ENCODE measurements at regions not wholly inside any gene's neighbourhood (a gene's known extent, or its start where the extent isn't known, plus 50 kb on each side); places are given as distances from the start of the nearest gene placed in this dataset.
"Not testable (repeated sequence)": the region's sequence is repeated elsewhere in the genome, so short reads cannot be mapped to it uniquely, and the experiment has no call there.

DNA sequence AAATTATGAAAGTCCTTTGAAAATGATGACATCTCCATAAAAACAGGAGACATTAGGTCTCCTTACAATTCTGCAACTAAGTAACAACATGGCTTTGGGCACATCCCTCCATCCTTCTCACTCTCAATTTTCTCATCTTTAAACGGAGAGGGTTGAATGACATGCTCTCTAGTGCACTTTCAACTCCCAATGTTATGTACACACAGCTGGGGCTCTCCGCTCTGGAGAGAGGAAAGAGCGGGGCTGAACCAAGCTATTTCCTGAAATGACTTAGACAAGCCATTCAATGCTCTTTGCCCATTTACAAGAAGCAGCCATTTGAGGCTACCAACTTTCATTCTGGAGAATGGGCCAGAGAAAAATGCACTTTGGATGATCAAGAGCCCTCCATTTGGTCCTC lies 144.2 kb upstream of the BNIP2 start:
- DNase-seq (ENCODE audit: low read depth), result no peak

DNA sequence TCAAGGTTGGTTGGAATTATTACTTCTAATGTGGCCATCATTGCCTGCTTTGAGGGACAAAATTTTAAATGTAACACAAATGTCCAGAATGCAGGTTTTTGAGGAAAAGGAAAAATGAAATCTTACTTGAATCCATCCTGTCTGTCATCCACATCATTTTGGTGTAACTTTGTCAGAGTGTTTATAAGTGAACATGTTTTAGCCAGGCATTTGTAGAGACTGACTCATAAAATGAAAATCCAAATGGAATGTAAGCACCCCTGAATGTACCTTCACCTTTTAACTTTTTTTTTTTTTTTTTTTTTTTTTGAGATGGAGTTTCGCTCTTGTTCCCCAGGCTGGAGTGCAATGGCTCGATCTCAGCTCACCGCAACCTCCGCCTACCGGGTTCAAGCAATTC lies 141.8 kb upstream of the BNIP2 start:
- DNase-seq (ENCODE audit: low read depth), result no peak

DNA sequence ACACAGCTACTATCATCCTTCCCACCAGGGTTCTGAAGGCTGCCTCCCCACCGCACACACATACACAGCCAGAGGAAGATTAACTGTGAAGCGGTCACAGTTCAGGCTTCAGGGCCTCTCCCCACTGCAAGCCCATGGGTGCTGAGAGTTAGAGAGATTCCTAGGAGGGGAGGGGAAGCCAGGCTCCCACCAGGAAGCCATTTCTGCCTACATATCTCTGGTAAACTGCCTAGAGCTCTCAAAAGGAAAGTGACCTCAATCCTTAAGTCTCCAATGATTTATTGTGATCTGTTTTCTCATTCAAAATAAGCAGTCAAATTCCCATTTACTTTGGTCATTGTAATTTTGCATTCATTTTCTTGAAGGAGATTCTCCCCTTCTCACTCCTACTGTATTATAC lies 141.0 kb upstream of the BNIP2 start:
- no peak for DNase-seq (ENCODE audit: low read depth)

DNA sequence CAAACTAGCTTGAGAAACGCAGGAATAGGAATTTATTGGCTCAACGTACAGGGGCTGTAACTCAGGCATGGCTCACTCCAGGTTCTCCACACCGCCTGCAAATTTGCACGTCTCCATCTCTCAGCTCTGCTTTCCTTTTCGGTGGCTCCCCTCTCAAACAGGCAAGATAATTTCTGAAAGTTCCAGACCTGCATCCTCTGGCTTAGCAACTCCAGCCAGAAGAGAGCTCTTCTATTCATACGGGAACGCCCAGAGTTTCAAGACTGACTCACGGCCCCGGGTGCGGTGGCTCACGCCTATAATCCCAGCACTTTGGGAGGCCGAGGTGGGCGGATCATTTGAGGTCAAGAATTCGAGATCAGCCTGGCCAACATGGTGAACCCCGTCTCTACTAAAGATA lies 139.7 kb upstream of the BNIP2 start:
- DNase-seq (ENCODE audit: low read depth), result no peak

DNA sequence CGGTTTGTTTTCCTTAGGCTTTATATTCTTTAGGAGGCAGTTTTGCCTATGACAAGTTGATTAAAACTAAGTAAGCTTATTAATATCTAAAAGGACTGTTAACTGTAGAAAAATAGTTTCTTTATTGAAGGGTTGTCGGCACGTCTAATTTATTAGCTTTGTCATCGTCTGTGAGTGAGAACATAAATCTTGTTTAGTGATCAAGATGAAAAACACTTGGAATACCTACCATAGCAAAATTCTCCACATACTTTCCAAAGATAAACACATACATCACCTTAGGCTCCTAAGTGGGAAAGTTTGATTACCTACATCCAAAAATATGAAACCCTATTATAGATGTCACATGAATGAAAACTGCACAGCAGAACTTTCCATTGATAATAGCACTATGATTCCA lies 139.1 kb upstream of the BNIP2 start:
- no peak for DNase-seq (ENCODE audit: low read depth)

DNA sequence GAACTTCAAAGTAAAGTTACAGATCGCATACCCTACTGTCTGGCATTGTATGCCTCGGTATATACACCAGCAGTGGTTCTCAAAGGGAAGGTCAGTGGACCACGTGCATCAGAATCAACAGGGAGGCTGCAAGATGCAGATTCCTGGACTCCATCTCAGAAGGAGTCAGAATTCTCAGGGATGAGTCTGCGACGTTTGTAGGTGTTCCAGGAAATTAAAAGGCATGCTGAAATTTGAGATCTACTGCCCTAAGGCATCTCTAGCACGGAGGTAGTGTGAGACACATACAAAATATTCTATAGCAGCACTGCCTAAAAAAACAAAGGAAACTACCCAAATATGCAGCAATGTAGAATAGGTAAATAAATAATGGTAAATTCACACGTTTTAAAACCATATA lies 136.8 kb upstream of the BNIP2 start:
- no peak for DNase-seq (ENCODE audit: low read depth)

DNA sequence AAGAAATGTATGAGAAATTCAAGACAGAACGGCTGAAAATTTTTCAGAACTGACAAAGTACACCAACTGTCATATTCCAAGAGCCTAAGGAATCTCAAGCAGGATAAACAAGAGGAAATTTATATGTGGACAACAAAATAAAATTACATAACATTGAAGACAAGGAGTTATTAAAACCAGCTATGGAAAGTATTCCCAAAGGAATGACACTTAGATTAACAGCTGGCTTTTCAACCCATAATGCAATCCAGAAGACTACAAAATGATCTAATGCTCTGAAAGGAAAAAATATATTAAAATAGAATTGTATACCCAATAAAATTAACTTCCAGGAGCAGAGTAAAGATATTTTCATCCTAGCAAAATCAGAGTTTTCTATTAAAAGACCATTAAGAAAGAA lies 132.2 kb upstream of the BNIP2 start:
- DNase-seq (ENCODE audit: low read depth), result peak; percentile 19

DNA sequence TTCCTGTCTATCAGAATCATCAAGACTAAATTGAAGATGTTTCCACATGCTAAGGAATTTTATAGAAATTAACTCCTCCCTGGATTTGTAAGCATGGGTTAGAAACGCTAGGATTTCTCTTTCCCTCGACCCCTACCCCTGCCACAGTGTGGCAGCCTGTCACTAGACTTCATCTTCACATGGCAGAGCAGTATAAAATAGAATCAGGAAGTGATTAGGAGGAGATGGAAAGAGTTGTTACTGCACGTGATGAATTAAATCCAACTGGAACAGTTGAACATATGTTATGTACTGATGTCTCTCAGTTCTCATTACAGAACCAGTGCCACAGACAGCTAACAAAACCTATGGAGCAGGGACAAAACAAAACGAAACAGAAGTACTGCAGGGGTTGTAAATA lies 130.0 kb upstream of the BNIP2 start:
- DNase-seq (ENCODE audit: low read depth), result no peak

DNA sequence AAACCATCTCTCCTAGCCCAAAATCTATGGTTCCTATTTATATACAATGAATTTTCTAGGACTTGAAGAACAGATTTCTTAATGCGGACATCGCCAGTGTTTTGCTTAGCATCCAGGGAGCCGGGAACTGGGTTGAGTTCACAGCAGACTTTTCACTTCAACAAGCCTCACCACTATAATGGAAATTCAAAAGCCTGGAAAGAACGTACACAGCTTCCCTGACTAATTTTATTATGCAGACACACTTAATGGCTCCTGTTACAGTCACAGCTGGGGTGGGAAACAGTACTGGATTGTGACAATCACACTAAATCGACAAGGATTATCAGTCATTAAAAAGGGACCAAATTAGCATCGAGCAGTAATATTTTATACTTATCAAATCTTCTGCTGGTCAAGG lies 129.2 kb upstream of the BNIP2 start:
- DNase-seq (ENCODE audit: low read depth), result no peak

DNA sequence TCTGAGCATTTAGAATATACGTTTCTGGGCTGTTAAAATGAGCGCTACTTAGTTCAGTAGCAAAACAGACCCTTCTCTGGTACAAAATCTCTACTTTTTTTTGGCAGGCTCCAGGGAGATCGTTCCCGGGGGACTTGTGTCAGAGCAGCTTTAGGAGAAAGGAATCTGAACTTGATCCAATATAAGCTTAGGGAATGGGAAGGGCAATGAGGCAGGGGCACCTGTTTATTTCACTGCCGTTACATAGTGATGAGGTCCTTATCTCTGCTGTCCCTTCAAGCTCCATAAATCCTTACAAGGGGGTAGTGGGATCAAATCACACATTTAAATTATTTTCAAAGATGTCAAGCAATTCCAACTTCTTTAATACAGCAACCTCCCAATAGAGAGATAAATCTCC lies 128.7 kb upstream of the BNIP2 start:
- DNase-seq (ENCODE audit: low read depth), result no peak

DNA sequence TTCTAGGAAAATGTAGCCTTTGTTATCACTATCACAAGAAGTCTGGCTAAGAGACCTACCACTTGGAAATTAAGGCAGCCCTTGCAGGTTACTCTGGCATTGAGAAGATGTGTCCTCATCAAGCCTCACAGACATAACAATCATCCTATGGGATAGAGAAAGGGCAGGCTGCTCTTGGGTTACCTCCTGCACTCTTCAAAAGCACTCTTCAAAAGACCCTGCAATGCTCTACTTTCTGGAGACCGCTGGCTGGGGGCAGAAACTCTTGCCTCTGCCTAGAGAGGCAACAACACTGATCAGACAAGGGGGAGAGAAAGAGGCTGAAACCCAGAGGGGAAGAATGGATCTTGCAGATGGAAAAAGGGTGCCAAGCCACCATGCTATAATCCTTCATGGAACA lies 127.9 kb upstream of the BNIP2 start:
- DNase-seq (ENCODE audit: low read depth), result no peak

DNA sequence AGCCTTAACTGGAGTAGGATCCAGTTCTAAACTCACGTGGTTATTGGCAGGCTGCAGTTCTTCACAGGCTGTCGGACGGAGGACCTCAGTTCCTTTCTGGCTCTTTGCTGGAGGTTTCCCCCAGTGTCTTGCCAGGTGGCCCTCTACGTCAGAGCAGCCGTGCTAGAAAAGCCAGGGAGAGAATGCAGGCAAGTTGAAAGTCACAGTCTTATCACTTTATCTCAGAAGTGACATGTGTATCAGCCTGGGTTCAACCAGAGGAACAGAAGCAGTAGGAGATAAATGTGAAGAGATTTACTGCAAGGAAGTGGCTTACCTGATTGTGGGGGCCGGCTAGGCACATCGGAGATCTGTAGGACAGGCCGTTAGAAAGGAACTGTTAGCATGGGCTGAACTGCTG lies 125.3 kb upstream of the BNIP2 start:
- DNase-seq (ENCODE audit: low read depth), result no peak

DNA sequence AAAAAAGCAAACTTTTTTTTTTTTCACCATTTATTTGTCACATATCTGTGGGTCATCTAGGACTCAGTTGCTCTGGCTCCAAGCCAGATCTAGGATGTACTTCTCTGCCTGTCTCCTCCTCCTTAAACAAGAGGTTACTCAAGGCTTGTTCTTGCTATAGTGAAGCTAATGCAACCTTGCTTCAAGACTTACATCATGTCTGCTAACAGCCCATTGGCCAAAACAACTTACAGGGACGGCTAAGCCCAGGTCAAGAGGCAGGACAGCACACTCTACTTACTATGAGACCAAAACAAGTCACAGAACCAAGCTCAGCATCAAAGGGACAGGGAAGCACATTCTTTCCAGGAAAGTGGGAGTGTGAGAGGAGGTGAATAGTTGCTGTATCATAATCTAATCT lies 123.8 kb upstream of the BNIP2 start:
- DNase-seq (ENCODE audit: low read depth), result no peak

DNA sequence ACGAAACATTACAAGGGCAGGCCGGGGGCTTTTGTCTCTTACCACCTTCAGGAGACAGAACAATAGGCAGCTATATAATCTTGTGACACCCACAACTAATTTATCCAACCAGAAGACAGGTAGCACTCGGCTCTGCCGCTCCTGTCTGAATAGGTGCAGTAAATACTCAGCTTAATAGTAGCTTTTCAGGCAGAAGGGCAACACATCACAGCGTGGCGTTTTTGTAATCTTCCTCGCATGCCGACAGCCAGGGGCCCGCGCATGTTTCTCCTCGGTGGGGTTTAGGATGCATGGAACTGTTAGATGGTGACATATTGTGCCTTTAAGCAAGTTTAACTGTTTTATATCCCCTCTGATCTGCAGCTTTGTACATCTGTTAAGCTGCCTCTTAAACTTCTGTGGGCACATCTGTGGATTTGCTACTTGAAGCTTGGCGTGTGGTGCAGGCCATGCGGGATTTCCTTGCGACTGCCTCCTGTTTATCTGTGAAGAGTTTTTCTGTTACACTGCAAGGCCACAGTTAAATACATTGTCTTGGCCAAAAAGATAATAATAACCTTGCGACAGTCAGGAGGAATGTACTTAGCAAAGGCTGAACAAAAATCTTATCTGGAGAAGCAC lies 123.2 kb upstream of the BNIP2 start:
- no peak for DNase-seq (ENCODE audit: low read depth)

DNA sequence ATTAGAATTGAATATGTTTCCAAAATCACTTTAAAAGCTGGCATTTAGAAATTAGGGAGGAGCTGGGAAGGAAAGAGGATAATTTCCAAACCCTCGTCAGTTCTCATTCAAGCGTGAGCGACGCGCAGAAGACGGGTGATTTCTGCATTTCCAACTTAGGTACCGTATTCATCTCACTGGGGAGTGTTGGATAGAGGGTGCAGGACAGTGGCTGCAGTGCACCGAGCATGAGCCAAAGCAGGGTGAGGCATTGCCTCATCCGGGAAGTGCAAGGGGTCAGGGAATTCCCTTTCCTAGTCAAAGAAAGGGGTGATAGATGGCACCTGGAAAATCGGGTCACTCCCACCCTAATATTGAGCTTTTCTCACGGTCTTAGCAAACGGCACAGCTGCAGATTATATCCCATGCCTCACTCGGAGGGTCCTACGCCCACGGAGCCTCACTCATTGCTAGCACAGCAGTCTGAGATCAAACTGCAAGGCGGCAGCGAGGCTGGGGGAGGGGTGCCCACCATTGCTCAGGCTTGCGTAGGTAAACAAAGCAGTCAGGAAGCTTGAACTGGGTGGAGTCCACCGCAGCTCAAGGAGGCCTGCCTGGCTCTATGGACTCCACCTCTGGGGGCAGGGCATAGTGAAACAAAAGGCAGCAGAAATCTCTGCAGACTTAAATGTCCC lies 114.3 kb upstream of the BNIP2 start:
- not testable (repeated sequence) for DNase-seq (ENCODE audit: low read depth)

DNA sequence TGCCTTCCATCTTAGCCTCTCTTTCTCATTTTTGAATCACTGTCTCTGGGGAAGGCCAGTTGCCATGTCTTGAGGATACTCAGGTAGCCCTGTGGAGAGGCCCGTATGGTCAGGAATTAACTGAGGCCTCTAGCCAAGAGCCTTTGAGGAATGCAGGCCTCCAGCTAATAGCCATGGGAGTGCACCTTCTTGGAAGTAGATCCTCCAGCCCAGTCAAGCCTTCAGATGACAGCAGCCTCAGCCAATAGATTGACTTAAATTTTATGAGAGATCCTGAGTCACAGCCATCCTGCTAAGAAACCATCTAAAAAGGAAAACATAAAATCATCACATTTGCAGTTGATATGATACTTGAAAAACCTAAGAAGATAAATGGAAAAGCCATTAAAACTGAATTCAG lies 112.5 kb upstream of the BNIP2 start:
- no peak for DNase-seq (ENCODE audit: low read depth)

DNA sequence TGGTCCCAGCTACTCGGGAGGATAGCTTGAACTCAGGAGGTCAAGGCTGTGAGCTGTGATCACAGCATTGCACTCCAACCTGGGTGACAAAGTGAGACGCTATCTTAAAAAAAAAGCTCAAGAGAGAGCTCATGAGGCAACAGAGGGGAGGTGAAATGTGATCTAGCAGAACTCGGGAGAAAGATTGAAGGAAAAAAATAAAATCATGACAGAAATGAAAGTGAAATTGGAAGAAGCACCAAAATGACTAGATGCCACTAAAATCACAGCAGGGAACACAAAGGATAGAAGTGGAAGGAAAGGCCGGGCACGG lies 109.4 kb upstream of the BNIP2 start:
- DNase-seq (ENCODE audit: low read depth), result no peak

DNA sequence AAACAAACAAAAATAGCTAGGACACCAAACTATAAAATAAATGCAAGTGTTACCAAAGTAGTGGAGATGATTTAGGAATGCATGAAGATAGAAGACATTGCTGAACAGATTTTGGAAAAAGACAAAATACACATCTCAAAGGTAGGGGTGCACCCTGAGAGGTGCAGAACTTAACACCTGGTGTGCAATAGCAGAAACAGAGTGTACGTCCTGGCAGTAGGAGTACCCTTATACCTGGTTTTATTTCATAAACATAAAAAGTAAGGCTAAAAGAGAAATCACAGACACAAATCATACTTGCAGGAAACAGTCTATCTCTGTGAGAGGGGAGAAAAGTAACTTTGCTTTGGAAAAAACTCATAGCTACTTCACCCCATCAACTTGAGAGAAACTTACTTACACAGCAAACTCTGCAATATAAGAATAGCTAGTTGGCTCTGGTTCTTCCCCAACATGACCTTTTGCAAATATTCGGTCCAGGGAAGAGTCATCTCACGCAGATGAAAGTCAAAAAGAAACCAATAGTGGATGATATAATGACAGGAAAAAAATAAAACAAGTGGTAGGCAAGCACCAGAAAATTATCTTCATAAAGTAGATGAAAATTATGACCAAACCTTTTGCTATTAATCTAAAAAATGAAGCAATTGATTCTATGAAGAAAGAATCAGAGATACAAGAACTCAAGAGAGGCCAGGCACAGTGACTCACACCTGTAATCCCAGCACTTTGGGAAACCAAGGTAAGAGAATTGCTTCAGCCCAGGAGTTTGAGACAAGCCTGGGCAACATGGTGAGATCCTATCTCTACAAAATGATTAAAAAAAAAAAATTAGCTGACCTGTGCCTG lies 108.9 kb upstream of the BNIP2 start:
- DNase-seq (ENCODE audit: low read depth), result no peak

DNA sequence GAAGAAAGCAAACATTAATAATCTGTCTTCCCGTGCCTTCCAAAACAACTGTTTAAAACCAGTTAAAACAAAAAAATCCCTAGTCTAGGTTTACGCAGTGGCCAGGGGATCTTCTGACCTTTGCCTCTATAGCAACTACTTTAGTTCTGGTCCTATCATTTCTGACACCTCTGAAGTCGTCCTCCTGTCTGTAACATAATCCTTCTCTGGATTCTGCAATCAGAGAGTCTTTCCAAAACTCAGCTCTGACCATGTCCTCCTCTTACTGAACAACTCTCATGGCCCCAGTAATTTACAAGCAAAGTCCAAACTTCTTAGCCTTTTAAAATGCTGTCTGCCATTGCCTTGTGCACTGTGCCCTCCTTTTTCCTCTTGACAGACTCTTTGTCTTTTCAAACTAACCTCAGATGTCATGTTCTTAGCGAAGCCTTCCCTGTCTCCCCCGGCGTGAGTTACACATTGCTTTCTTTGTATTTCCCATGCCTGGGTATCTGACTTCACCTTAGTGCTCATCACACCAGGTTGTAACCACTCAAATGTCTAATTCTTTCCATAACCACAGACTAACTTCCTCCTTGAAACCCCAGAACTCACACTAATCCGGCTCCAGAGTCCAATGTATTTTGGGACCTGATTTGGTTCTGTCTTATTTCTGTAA lies 105.2 kb upstream of the BNIP2 start:
- no peak for DNase-seq (ENCODE audit: low read depth)

DNA sequence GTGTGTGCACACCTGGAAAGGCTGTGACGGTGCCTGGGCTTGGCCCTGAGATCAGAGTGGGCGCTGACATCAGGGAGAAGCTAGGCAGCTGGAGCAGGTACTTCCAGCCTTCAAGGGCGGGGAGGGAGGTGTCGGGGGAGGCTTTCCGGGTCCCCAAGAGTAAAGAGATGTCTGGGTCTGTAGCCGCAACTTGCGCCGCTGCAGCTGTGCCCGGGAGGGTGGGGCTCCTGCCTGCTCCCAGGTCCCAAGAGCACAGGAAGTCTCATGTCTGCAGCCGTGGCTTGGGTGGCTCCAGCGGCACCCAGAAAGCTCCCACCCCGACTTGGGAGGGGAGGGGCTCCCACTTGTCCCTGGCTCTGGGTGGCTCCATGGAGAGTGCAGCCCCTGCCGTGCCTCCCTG lies 103.2 kb upstream of the BNIP2 start:
- DNase-seq (ENCODE audit: low read depth), result no peak

DNA sequence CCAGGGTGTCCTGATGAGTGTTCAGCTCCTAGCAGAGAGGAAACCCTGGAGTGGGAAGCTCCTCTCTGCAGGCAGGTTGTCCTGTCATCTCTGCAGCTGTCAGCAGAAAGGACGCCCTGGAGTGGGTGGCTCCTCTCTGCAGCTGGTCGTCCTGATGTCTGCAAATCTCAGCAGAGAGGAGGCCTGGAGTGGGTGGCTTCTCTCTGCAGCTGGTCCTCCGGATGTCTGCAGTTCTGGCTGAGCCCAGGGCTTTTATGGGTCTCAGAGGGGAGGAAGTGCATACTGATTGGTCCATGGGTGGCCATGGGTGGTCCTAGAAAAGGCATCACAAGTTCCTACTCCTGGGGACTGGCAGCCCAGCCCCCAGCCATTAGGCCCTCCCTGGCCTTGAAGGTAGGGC lies 102.6 kb upstream of the BNIP2 start:
- no peak for DNase-seq (ENCODE audit: low read depth)

DNA sequence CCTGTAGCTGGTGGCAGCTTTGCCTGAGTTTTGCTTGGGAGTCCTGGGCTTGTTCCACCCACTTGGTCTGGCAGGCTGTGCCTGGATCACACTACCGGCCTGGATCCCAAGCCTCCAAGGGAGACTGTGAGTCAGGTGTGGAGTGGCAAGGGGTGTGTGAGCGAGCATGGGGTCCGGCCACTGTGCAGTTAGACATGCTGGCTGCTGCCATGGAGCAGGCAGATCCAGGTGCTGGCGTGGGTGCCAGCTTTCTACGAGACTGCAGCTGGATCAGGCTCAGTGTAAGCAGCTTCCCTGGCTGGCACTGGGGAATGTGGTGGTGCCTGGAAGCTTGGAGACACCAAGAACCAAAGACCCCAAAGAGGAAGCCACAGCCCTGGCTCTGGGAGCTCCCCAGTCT lies 102.0 kb upstream of the BNIP2 start:
- DNase-seq (ENCODE audit: low read depth), result no peak

DNA sequence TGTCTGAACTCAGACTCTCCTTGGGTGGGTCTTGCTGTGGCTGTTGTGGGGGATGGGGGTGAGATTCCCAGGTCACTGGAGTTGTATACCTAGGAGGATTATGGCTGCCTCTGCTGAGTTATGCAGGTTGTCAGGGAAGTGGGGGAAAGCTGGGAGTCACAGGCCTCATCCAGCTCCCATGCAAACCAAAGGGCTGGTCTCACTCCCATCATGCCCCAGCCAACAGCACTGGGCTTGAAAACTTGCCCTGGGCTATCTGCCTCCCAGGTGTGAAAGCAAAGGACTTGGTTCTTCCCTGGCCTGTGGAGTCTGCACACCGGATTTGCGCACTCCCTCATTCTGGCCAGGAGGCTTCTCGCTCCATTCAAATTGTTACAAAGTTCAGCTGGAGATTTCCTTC lies 97.3 kb upstream of the BNIP2 start:
- not testable (repeated sequence) for DNase-seq (ENCODE audit: low read depth)
